Testis (tissue), 2 donors: ENCODE measurements at regions not wholly inside any gene's neighbourhood (a gene's known extent, or its start where the extent isn't known, plus 50 kb on each side); places are given as distances from the start of the nearest gene placed in this dataset.
"Not testable (repeated sequence)": the region's sequence is repeated elsewhere in the genome, so short reads cannot be mapped to it uniquely, and the experiment has no call there.

ENCODE experiments used
- DNase-seq: peaks from one replicate; pipeline ENCODE4 v3.0.0-alpha.2; 2019
- H3K27ac ChIP-seq, 2 donors: fragments of 200-600 bp; sonication (generic); one replicate each; pipeline ENCODE4 v1.5.1; 2019
- H3K27me3 ChIP-seq: fragments of 200-600 bp; sonication (generic); one replicate; pipeline ENCODE4 v1.5.1; 2019
- H3K36me3 ChIP-seq: fragments of 200-600 bp; sonication (generic); one replicate; pipeline ENCODE4 v1.5.1; 2017; ENCODE audit warnings: low read depth; ENCODE audit errors: missing control alignments
- H3K4me1 ChIP-seq: fragments of 200-600 bp; sonication (generic); one replicate; pipeline ENCODE4 v1.5.1; 2019
- H3K4me3 ChIP-seq, 2 donors: fragments of 200-600 bp; sonication (generic); one replicate each; pipeline ENCODE4 v1.5.1; 2017 to 2019
- H3K9me3 ChIP-seq: fragments of 200-600 bp; sonication (generic); one replicate; pipeline ENCODE4 v1.5.1; 2017
- POLR2A ChIP-seq: fragments of 450-650 bp; IDR thresholded peaks from one replicate; pipeline ENCODE4 v1.6.1; 2017; ENCODE audit warnings: antibody characterized with exemption, mild to moderate bottlenecking, moderate library complexity
- WGBS, 2 donors: methylation state at CpG; one replicate each; pipeline ENCODE4 v1.1.5; 2018; 5-methylcytosine and 5-hydroxymethylcytosine counted together
- intact Hi-C: fragments of 100-400 bp; cut with DNase I; formaldehyde crosslinking; loops from one replicate; pipeline ENCODE4 v1.15.1; 2023; ENCODE audit warnings: low total_unique reads
- TF ChIP-seq, protein P1 (sequence below), 3 experiments: fragments of 450-650 bp in 2 of 3; fragments of 200-600 bp in 1 of 3; sonication (generic) in 1 of 3; IDR thresholded peaks; one replicate each; pipeline ENCODE4 v1.5.1; 2016 to 2019; ENCODE audit warnings: antibody characterized with exemption in 3 of 3, mild to moderate bottlenecking in 2 of 3, moderate library complexity in 1 of 3

- intact Hi-C loops = no loop called here
- TF ChIP-seq POLR2A = no peak
- TF ChIP-seq, protein P1, sequence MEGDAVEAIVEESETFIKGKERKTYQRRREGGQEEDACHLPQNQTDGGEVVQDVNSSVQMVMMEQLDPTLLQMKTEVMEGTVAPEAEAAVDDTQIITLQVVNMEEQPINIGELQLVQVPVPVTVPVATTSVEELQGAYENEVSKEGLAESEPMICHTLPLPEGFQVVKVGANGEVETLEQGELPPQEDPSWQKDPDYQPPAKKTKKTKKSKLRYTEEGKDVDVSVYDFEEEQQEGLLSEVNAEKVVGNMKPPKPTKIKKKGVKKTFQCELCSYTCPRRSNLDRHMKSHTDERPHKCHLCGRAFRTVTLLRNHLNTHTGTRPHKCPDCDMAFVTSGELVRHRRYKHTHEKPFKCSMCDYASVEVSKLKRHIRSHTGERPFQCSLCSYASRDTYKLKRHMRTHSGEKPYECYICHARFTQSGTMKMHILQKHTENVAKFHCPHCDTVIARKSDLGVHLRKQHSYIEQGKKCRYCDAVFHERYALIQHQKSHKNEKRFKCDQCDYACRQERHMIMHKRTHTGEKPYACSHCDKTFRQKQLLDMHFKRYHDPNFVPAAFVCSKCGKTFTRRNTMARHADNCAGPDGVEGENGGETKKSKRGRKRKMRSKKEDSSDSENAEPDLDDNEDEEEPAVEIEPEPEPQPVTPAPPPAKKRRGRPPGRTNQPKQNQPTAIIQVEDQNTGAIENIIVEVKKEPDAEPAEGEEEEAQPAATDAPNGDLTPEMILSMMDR (IDR thresholded peaks at IDR 0.05) = no peak
- Histone ChIP-seq H3K4me3 (no peak overlapping the region), H3K27ac (no peak overlapping the region), H3K36me3 (no peaks in the 10 kb centered on the region), H3K27me3 (no peaks in the 10 kb centered on the region), H3K4me1 (no peaks in the 10 kb centered on the region), H3K9me3 (no peaks in the 10 kb centered on the region)
- DNase-seq = no peak
Measured at GRCh38 chr1:118459871-118460270, 274.8 kb upstream of the SPAG17 start.

DNA sequence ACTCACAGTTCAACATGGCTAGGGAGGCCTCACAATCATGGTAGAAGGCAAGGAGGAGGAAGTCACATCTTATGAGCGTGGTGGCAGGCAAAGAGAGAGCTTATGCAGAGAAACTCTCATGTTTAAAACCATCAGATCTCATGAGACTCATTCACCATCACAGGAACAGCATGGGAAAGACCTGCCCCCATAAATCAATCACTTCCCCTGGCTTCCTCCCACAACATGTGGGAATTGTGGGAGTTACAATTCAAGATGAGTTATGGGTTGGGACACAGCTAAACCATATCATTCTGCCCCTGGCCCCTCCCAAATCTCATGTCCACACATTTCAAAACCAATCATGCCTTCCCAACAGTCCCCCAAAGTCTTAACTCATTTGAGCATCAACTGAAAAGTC, 268.8 kb upstream of the SPAG17 start:
- H3K27me3 ChIP-seq, H3K36me3 ChIP-seq, intact Hi-C loops, H3K27ac ChIP-seq, H3K4me3 ChIP-seq, H3K4me1 ChIP-seq, DNase-seq, H3K9me3 ChIP-seq: not testable (repeated sequence)
- 39 to 53% methylated on average over 1 of the region's 1 CpG for WGBS, 2 donors

DNA sequence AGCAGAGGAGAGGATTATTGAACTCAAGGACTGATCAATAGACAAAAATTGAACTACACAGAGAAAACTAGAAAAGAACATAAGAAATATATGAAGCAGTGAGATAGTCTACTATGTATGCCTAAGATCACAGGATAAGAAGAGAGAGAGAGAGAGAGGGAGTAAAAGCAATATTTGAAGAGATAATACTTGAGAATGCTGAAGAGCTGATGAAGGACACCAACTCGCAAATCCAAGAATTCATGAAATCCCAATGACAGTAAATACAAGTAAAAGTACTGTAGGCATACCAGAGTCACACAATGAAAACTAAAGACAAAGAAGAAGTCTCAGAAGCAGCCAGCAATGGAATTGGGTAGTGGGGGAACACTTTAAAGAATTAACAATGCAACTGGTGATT, 260.1 kb upstream of the SPAG17 start:
- H3K27me3 ChIP-seq = no peaks in the 10 kb centered on the region
- WGBS, 2 donors = 82 to 90% methylated on average over 1 of the region's 1 CpG
- no peaks in the 10 kb centered on the region for H3K9me3 ChIP-seq
- DNase-seq = no peak
- no peak for TF ChIP-seq POLR2A
- TF ChIP-seq, protein P1 (IDR thresholded peaks at IDR 0.05) = no peak
- no peak overlapping the region for H3K27ac ChIP-seq
- intact Hi-C loops = no loop called here
- H3K36me3 ChIP-seq = no peaks in the 10 kb centered on the region
- no peak overlapping the region for H3K4me3 ChIP-seq
- H3K4me1 ChIP-seq = no peaks in the 10 kb centered on the region

- no peaks in the 10 kb centered on the region for H3K9me3 ChIP-seq
- DNase-seq = no peak
Measured at GRCh38 chr1:118442214-118442613, 257.2 kb upstream of the SPAG17 start.

GRCh38 chr1:118437664-118438063, 252.6 kb upstream of the SPAG17 start:
- Histone ChIP-seq H3K27me3 (no peaks in the 10 kb centered on the region), H3K4me3 (no peak overlapping the region), H3K36me3 (no peaks in the 10 kb centered on the region), H3K27ac (no peak overlapping the region), H3K9me3 (no peaks in the 10 kb centered on the region), H3K4me1 (no peaks in the 10 kb centered on the region)
- TF ChIP-seq, protein P1 (IDR thresholded peaks at IDR 0.05) = no peak
- no peak for TF ChIP-seq POLR2A
- 91 to 92% methylated on average over 6 of the region's 6 CpGs for WGBS, 2 donors
- intact Hi-C loops = no loop called here
- DNase-seq = no peak

More at GRCh38 chr1:118442214-118442613, 257.2 kb upstream of the SPAG17 start:
- no peaks in the 10 kb centered on the region for H3K4me1 ChIP-seq
- no peak overlapping the region for H3K4me3 ChIP-seq
- no peak overlapping the region for H3K27ac ChIP-seq
- no peaks in the 10 kb centered on the region for H3K36me3 ChIP-seq
- intact Hi-C loops = no loop called here
- no peak for TF ChIP-seq POLR2A
- TF ChIP-seq, protein P1 (IDR thresholded peaks at IDR 0.05) = no peak
- WGBS, 2 donors = 56 to 57% methylated on average over 2 of the region's 2 CpGs
- H3K27me3 ChIP-seq = no peaks in the 10 kb centered on the region
